Nephron (organoid): ENCODE measurements at regions not wholly inside any gene's neighbourhood (a gene's known extent, or its start where the extent isn't known, plus 50 kb on each side); places are given as distances from the start of the nearest gene placed in this dataset.

Source experiments
- H3K27ac Mint-ChIP-seq, 3 experiments: 2 replicates each; pipeline ENCODE4 v1.8.0; 2020; ENCODE audit warnings: mixed read lengths in 3 of 3, mild to moderate bottlenecking in 2 of 3, moderate library complexity in 1 of 3
- H3K27me3 Mint-ChIP-seq: 2 replicates; pipeline ENCODE4 v1.8.0; 2021; ENCODE audit warnings: low read depth, mild to moderate bottlenecking, moderate library complexity, mixed read lengths
- H3K36me3 Mint-ChIP-seq: 2 replicates; pipeline ENCODE4 v1.8.0; 2020; ENCODE audit warnings: low read depth, mixed read lengths
- H3K4me1 Mint-ChIP-seq: 2 replicates; pipeline ENCODE4 v1.8.0; 2020; ENCODE audit warnings: mixed read lengths
- H3K4me3 Mint-ChIP-seq, 3 experiments: 2 replicates each; pipeline ENCODE4 v1.8.0; 2020; ENCODE audit warnings: mild to moderate bottlenecking in 3 of 3, mixed read lengths in 3 of 3, moderate library complexity in 2 of 3
- H3K9me3 Mint-ChIP-seq: 2 replicates; pipeline ENCODE4 v1.8.0; 2020; ENCODE audit warnings: mixed read lengths
- CTCF ChIP-seq, 3 experiments: fragments of 200-600 bp; sonication (generic); IDR thresholded peaks; one replicate each; pipeline ENCODE4 v1.5.0; 2021; ENCODE audit warnings: antibody characterized with exemption in 3 of 3; ENCODE audit not compliant: unreplicated experiment in 3 of 3

GRCh38 chr17:77867308-77867781 lies 91.2 kb upstream of the TNRC6C start:
- Mint-ChIP-seq H3K27me3 (peaks cover 11% of the 10 kb centered on the region), H3K27ac (peak overlapping the region in 1 of 3 experiments; percentile 7)

DNA sequence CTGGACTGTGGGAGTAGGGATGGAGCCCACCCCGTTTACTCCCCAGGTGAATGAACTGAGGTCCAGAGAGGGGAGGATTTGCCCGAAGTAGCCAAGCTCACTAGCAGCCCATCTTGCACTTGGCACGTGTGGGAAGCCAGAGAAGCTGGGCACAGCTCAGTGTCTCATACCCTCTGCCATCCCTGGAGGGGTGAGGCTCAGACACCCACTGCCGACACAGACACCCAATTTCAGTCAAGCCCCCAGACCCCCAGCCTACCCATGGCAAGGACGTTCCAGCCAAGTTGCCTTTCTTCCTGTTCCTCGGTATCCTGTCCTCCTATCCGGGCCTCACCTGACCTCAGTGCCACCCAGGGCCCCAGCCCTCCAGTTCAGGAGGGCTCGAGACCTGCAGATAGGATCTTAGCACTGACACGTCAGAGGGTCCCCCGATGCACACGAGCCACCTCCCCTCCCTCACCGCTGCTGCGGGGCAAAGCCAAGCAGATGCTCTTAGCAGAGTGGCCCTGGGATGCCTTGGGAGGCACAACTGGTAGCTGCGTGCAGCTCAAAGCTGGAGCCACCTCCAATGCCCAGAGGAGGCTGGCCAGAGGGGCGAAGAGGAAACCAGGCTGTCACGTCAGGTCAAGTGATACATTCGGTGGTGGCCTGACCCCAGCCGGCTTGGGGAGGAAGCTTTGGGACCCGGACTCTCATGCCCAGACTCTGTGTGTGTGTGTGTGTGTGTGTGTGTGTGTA lies 90.4 kb upstream of the TNRC6C start:
- no peak overlapping the region for H3K27ac Mint-ChIP-seq
- no peaks in the 10 kb centered on the region for H3K36me3 Mint-ChIP-seq
- TF ChIP-seq CTCF (IDR thresholded peaks at IDR 0.05; ENCODE audit: unreplicated experiment in 3 of 3) = no peak
- peaks cover 27% of the 10 kb centered on the region for H3K4me1 Mint-ChIP-seq
- peaks cover 17% of the 10 kb centered on the region for H3K27me3 Mint-ChIP-seq
- H3K4me3 Mint-ChIP-seq = no peak overlapping the region
- no peaks in the 10 kb centered on the region for H3K9me3 Mint-ChIP-seq

More at GRCh38 chr17:77867308-77867781, 91.2 kb upstream of the TNRC6C start:
- TF ChIP-seq CTCF (IDR thresholded peaks at IDR 0.05; ENCODE audit: unreplicated experiment in 3 of 3) = no peak
- no peaks in the 10 kb centered on the region for H3K9me3 Mint-ChIP-seq
- H3K4me3 Mint-ChIP-seq = no peak overlapping the region
- no peaks in the 10 kb centered on the region for H3K36me3 Mint-ChIP-seq
- peaks cover 23% of the 10 kb centered on the region for H3K4me1 Mint-ChIP-seq

GRCh38 chr17:77869041-77869599 lies 89.4 kb upstream of the TNRC6C start:
- TF ChIP-seq CTCF (IDR thresholded peaks at IDR 0.05; ENCODE audit: unreplicated experiment in 3 of 3) = no peak
- Mint-ChIP-seq H3K36me3 (no peaks in the 10 kb centered on the region), H3K4me3 (no peak overlapping the region), H3K27ac (no peak overlapping the region), H3K9me3 (no peaks in the 10 kb centered on the region), H3K27me3 (peaks cover 19% of the 10 kb centered on the region), H3K4me1 (peaks cover 29% of the 10 kb centered on the region)

DNA sequence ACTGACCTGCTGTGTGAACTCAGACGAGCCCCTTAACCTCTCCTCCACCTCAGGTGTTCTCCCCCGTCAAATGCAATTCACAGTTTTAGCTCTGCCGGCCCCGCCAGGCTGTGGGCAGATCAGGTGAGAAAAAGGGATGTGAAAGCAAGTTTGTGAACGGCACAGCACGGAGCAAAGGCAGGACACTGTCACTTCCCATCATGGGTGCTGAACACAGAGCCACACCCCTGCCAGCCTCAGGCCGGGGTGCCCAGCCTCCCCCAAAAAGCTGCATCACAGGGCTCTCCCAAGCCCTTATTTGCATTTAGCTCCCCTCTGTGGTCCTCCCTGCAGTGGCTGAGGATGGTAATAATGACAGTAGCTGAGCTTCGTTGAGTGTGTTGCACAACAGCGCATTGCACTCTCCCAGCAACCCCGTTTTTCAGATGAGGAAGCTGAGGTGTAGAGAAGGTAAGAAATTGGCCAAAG lies 88.8 kb upstream of the TNRC6C start:
- no peaks in the 10 kb centered on the region for H3K9me3 Mint-ChIP-seq
- peaks cover 19% of the 10 kb centered on the region for H3K27me3 Mint-ChIP-seq

DNA sequence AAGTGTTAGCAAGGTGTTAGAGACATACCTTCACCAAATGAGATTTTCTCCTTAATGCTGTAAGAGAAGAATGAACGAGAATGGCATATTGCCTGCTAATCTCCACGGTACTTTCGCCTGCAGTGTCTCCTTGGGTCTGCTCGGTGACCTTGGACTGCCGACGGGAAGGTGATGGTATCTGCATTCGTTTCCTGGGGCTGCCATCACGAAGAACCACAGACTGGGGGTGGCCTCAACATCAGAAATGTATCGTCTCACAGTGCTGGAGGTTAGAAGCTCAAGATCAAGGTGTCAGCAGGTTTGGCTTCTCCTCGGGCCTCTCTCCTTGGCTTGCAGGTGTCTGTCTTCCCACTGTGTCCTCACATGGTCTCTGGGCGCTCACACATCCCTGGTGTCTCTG lies 86.3 kb upstream of the TNRC6C start:
- H3K4me3 Mint-ChIP-seq = no peak overlapping the region
- H3K27ac Mint-ChIP-seq = no peak overlapping the region
- TF ChIP-seq CTCF (IDR thresholded peaks at IDR 0.05; ENCODE audit: unreplicated experiment in 3 of 3) = no peak
- H3K27me3 Mint-ChIP-seq = peaks cover 22% of the 10 kb centered on the region
- peaks cover 21% of the 10 kb centered on the region for H3K4me1 Mint-ChIP-seq
- H3K36me3 Mint-ChIP-seq = peaks cover 3% of the 10 kb centered on the region
- H3K9me3 Mint-ChIP-seq = peaks cover 8% of the 10 kb centered on the region

More for the DNA sequence above, 88.8 kb upstream of the TNRC6C start:
- Mint-ChIP-seq H3K4me3 (no peak overlapping the region), H3K27ac (no peak overlapping the region), H3K4me1 (peaks cover 23% of the 10 kb centered on the region), H3K36me3 (no peaks in the 10 kb centered on the region)
- TF ChIP-seq CTCF (IDR thresholded peaks at IDR 0.05; ENCODE audit: unreplicated experiment in 3 of 3) = no peak
